Erythroblast (primary cell): ENCODE measurements at regions not wholly inside any gene's neighbourhood (a gene's known extent, or its start where the extent isn't known, plus 50 kb on each side); places are given as distances from the start of the nearest gene placed in this dataset.

Experiments used
- GATA1 ChIP-seq: IDR thresholded peaks from 2 replicates; pipeline ENCODE4 v1.6.1; 2011; ENCODE audit warnings: low read depth, mild to moderate bottlenecking, control low read depth, low read length, moderate library complexity
- POLR2A ChIP-seq: IDR thresholded peaks from 2 replicates; pipeline ENCODE4 v1.6.1; 2011; ENCODE audit warnings: mild to moderate bottlenecking, low read length

DNA sequence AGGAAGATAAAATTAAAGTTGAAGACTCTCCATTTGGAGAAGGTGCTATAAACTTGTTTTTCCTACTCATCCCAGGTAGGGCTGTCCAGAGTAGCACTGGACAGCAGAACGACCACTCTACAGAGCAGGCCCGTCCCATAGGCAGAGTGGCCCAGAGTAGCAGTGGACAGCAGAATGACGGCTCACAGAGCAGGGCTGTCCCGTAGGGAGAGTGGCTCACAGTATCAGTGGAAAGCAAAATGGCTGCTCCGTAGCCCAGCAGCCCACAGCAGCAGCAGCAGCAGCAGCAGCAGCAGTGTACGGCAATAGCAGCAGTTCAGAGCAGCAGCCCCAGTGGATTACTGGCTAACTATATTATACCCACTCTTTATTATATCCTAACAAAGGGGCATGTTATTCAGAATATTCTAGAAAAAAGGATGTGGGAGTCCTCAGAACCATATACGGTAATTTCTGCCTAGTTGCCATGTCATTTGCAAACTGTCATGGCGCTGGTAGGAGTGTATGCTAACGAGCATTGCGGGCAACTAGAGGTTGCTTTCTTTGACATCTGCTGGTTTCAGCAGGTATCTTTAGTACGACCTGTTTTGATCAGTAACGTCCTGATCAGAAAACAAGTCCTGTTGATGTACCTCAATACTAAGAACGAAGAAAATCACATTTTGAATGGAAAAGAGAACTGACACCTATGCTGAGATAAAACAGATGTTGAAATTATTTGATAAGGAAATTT lies 567.3 kb downstream of the SLC16A7 start:
- TF ChIP-seq POLR2A (no peak), GATA1 (no peak)
